Kidney capillary endothelial cell (primary cell): ENCODE measurements at regions not wholly inside any gene's neighbourhood (a gene's known extent, or its start where the extent isn't known, plus 50 kb on each side); places are given as distances from the start of the nearest gene placed in this dataset.
"Not testable (repeated sequence)": the region's sequence is repeated elsewhere in the genome, so short reads cannot be mapped to it uniquely, and the experiment has no call there.

Source experiments
- DNase-seq: peaks from one replicate; pipeline ENCODE4 v3.0.0-alpha.2; 2018; ENCODE audit warnings: low spot score

DNA sequence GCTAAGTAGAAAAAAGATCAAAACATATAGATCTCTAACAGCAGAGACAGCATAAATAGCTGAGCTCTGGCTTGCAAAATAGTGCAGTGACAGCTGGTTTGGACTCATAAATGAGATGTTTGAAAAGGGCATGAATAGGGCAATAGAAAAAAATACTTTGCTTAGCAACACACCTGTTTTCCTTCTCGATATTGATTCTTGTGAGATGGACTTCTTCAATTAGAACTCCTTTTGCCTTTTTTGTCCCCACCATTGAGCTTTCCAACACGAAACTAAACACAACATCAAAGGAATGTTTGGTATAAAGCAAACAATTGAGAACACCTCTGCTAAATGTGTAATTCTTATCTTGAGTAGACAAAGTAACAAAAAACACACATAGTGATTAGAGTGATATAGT lies 726.3 kb downstream of the RAPGEF2 start:
- no peak for DNase-seq

DNA sequence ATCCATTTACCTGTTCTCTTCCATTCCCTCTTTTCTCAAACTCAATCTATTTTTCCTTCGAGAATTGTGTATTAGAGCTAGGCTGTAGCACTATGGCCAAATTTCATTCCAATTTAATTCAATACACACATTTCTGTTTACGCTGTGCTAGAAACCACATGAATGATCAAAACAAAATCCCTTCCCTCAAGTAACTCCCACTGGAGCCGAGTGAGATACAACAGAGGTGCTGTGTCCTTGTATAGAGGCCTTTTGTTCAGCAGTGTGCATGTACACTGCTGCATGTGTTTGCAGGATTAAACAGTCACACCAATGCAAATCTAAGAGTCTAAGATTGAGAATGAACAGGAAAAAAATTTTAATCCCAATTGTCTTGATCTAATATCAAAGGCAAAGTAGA lies 734.2 kb downstream of the RAPGEF2 start:
- no peak for DNase-seq

DNA sequence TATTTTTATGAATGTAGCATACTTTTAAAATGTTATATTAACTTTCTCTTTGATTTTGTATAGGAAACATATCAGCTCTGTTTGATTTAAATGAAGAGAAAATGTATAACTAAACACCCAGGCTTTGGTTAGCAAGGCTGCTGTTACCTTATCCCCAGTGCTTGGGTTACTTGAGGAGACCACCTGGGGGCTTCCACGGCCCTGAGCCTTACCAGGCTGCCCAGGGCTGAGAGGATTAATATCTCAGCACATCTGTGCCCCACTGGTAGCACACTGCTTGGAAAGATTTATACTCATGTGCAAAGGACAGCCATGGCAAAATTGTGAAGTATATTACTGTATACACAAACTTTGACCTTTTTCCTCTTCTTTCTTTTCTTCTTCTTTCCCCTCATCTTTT lies 752.9 kb downstream of the RAPGEF2 start:
- DNase-seq, result no peak

DNA sequence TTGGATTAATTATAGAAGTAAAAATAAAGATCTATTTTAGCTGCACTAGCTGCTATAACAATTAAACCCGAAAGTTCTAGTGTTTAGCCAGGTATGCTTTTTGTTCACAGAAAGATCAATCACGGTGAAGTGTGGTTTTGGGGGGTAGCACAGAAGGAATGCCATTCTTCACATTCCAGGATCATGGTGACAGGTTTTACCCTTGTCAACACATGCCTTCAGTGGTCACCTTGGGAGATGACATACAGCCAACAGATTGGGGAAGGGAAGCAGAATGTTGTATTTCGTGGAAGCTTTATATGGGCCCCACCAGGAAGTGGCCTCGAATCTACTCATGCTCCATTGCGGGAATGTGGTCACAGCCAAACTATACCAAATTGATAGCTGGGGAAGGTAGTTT lies 753.6 kb downstream of the RAPGEF2 start:
- DNase-seq, result no peak

DNA sequence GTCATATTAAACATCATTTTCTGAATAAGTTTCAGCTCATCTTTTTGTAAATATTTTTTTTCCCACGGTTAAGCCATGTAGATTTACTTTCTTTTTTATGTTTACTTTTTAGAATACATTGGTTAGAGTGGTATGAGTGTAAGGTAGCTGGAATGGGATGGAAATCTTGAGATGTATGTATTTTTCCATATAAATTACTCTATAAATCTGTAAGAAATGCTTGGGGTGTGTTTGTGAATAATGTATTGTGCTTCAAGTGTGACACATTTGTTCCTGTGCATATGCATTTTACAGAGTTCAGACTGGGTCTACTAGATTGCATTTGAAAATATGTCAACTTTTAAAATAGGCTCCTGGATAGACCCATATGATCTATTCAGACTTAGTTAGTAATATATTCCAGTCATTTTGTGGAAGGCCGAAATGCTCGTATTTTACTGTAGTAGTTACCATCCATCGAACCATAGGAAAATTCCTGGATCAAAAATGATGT lies 756.8 kb downstream of the RAPGEF2 start:
- no peak for DNase-seq

DNA sequence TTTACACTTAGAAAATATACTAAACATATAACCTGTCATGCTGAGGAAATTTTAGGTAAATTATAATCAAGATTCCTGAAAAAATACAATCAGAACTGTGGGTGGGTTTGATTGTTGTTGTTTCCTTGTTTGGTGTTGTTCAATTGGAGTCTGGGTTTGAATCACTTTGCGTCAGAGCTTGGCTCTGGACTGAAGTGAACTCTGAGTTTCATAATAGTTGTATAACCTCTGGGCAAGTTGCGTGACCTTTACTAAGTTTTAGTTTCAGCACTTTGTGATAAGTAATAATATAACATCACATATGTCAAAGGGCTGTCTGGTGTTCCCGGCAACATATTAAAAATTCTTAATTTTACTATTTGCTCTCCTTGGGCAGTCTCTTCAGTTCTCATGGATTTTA lies 758.1 kb downstream of the RAPGEF2 start:
- no peak for DNase-seq

DNA sequence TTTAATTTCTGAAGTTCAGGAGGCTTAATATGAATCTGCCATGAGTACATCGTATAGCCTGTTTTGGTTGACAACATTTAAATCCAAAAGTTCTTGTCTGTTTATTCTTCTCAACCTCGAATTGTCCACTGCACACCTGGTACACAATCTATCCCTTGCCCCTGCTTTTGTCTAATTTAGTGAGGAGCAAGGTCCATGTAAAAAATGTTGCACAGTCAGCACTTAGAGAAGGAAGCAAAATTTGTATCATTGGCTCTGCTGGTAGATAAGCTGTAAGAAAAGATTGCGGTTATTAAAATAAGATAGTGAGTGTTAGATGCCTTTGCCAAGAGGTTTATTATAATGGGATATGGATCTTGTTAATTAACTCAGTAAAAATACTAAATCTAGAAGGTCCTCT lies 761.5 kb downstream of the RAPGEF2 start:
- no peak for DNase-seq

DNA sequence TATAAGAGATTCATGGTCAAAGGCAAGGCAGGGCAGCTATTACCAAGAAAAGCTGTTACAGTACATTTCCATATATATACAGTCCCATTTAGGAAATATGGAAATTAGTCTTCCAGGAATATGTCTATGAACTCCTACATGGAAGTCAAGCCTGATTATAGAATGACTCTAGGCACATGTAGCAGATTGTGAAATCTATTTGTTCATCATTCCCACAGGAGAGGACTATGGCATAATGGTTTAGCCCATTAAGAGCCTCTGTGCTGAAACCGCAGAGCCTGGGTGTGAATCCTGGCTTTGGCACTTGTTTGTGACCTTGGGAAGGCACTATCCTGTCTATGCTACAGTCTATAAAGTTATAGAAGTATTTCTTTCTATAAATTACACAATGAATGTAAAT lies 764.8 kb downstream of the RAPGEF2 start:
- no peak for DNase-seq

DNA sequence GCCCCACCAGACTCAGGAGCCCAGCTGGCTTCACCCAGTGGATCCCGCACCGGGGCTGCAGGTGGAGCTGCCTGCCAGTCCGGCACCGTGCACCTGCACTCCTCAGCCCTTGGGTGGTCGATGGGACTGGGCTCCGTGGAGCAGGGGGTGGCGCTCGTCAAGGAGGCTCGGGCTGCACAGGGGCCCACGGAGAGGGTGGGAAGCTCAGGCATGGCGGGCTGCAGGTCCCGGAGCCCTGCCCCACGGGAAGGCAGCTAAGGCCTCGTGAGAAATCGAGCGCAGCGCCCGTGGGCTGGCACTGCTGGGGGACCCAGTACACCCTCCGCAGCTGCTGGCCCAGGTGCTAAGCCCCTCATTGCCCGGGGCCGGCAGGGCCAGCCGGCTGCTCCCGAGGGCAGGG lies 766.1 kb downstream of the RAPGEF2 start:
- not testable (repeated sequence) for DNase-seq

DNA sequence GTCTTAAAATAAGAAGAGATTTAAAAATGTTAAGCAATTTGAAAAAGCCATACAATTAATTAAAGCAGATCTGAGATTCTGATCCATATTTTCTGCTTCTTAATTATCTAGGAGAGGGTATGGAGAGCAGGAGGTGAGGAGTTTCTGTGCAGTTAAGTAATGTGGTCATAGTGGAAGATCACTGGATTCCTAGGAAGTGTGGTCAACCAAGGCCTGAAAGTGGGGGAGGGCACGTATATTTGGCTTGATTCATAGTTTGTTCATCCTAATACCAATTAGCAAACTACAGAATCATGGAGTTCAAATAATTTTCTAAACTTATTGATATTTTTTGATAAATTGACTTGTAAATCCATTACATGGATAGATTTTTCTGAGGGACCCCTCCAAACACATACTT lies 768.3 kb downstream of the RAPGEF2 start:
- DNase-seq, result no peak

DNA sequence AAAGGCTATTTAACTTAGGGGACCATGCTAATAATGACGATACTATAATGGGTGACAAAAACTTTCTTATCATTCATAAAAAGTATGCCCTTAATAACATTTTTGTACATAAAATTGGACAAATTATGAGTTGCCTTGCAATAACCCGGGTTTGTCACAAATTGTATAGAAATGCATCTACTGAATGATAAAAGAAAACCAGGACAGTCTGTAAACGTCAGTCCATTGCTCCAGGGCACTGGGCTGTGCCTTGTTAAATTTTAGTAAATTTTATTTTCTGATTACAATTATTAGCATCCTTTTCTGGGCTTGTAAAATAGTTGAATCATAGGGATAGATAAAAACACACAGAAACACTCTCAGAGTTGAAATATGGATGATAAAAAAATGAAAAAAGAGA lies 778.3 kb downstream of the RAPGEF2 start:
- DNase-seq, result no peak

DNA sequence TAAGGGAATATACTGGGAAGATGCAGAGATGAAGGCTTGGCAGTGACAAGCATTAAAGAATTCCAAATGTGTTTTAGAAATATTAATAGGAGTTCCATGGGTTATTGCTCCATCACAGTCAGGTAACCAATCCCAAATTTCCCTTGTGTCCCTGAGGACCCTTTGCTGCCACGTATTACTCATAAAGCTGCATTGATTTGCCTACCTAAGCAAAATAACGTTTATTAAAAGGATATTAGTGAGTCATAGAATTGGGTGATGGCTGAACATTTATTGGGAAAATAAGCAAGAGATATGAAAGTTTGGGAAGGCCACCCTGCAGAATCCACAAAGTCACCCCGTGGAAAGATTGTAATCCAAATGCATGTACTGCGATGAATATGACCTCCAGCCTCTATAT lies 782.1 kb downstream of the RAPGEF2 start:
- no peak for DNase-seq

DNA sequence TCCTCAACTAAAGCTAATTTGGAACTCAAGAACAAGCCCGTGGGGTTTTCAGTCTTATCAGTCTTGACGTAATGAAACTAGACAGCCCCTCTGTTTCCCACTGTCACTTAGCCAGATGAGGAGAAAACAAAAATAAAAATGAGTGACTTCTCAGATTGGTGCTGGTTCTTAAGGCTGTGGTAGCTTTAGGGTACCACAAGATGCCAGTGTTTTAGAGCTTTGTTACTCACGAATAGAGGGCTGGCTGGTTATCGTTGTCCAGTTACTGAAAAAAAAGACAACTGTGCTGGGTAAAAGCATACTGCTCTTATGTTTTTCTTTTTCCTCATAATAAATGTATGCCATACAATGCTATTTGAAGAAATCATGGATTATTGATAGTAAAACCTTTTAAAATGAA lies 796.7 kb downstream of the RAPGEF2 start:
- DNase-seq, result no peak

DNA sequence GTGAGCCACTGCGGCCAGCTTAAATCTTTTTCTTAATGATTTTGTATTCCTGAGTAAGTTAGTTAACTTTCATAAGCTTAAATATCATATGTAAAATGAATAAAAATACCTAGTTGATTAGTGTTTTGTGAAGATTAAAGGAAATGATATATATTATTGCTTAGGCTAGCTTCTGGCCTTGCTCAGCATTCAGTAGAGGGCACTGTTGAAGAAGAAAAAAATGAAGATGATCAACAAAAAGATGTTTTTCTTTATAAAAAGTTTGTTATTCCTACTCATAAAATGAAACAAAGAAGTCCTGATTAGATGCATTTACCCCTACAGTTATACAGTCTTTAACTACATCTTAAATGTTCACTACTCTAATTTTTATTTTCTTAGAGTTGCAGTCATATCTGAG lies 797.7 kb downstream of the RAPGEF2 start:
- DNase-seq, result no peak

DNA sequence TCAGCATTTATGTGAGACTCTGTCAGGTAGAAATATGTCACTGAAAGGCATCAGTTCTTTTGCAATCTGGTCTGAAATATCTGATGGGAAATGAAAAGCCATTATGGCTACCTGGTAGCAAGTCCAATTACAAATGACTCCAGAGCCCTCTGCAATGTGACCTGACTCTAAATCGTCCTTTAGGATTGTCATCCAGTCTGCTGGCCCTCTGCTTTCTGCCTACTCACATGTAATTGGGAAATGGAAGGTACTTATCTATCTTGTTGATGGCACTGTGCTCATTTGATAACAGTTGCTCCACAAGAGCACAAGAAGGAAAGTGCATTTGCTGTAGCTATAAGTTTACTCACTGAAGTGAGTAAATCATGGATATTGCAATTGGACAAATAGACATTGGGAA lies 799.8 kb downstream of the RAPGEF2 start:
- DNase-seq, result no peak

DNA sequence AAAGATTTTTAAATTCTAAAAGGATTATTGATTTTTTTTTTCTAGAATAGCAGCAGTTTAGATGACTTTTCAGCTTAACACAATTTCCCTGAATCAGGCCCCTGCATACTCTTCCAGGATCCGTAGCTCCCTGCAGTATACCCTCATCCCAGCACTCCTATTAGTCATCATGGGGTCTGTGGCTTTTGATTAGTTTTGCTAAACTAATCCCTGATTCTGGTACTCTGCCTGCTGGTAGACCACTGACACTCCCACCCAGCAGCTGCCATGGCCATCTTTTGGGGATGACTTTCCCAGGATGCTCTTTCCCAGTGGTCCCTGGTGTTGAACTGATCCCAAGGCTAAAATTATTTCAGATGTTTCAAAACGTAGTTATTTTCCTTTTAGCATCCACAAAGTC lies 802.0 kb downstream of the RAPGEF2 start:
- DNase-seq, result no peak

DNA sequence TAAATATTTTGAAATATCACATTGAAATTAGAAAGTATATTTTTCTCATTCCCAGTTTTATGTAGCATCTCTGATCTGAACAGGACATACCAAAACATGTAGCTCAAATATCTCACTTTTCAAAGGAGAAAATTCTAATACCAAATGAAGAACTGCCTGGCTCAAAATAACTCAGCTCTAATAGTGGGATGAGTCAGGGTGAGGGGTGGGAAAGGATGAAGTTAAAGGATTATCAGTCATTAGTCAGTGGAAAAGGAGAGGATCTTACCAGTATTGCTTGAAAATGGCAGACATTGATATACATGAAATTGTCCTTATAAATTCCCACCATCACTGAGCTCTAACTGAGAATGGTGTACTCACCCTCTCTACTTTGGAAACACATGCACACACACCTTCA lies 803.2 kb downstream of the RAPGEF2 start:
- no peak for DNase-seq

DNA sequence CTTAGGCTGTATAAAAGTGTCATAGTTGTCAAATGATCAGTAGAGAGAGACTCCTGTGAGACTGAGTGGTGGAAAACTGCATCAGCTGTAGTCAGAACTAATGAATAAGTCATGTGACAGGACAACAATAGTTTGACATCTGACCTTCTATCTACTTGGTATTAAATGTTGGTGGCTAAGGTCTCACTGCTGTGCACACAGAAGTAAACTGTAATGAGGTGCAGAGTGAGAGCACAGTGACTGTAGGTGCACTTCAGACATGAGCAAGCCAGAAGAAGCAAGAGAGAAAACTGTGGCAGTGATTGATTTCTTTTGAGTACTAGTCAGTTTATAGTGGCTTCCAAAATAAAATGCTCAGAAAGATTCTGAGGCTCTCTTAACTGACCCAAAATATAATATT lies 803.6 kb downstream of the RAPGEF2 start:
- no peak for DNase-seq

DNA sequence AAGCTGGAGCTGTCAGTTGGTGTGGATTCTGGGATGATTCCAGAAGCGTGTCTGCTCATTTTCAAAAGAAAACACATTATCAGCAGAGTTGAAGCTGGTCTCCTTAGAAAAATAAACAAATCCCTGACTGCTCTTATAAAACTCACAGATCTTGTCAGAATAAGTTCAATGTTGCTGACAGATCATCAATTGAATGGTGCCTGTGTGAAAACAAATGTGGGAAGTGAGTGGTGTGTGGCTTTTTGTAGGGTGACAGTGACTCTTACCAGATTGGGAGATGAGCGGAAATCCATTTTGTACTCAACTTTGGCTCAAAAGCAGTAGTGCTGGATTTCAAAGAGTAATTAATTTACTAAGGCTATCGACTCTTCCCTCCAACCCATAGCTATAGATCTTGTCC lies 807.8 kb downstream of the RAPGEF2 start:
- DNase-seq, result no peak

DNA sequence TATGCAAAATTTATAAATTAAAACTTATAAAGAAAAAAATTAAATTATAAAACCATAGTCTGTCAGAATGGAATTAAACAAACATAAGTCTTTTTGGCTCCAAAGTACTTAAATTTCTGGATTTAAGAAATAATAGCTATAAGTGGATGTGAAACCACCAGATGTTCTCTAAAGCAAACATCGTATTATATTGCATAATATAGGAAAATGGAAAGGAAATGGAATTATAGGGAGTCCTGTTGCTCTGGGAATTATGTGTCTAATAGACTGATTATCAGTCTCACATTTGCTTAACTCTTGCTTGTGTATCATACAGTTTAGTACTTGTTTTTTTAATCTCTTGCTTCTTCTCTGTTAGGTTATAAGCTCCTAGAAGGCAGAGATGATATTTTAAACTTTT lies 819.2 kb downstream of the RAPGEF2 start:
- DNase-seq, result no peak

DNA sequence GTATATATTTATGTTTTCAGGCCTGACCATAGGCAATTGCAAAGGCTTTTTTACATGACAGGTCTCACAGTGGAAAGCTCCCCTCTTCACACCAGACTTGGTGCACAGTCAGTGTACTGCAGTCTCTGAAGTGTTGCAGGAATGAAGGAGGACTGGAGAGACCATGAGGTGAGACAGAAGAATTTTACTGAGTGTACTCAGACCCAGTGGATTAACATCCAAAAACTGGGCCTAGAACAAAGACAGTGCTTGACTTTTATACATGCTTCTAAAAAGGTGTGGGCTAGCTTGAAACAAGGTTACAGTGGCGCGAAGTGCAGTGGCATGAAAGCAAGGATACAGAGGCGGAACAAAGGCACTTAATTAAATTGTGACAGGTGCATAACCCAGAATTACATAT lies 822.9 kb downstream of the RAPGEF2 start:
- no peak for DNase-seq

DNA sequence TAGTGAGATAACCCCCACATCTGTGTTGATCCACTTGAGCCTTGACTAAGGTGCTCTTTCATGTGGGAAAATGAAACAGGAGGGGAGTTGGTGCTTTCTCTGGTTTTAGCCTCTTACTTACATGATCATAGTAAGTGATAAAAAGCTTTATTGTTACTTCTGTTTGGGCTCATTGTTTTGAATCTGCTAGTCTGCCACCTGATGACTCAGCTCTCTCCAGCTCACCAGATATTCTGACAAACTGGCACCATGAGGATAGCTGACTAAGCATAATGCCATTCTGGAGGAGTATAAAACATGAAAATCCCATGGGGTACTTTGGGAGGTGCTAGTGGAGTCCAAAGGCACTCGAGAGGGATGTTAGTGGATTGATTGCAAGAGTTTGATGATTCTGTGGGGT lies 824.0 kb downstream of the RAPGEF2 start:
- DNase-seq, result no peak

DNA sequence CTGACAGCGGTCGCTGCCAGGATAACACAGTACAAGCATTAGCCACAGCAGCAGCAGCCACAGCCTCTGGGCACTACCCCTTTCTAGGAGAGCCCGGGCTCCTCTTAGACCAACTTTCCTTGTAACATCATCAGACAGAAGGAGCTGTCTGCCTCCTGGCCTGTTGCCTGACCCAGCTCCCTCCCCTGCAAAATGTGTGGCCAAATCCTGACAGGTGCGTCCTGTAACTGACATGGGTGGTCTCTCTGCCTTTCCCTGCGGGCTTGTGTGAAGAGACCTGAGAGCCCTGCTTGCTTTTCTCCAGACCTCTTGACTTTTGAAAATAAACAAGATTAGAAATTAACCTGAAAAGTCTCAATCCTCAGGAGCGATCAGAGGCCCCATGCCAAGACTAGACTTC lies 824.9 kb downstream of the RAPGEF2 start:
- no peak for DNase-seq

DNA sequence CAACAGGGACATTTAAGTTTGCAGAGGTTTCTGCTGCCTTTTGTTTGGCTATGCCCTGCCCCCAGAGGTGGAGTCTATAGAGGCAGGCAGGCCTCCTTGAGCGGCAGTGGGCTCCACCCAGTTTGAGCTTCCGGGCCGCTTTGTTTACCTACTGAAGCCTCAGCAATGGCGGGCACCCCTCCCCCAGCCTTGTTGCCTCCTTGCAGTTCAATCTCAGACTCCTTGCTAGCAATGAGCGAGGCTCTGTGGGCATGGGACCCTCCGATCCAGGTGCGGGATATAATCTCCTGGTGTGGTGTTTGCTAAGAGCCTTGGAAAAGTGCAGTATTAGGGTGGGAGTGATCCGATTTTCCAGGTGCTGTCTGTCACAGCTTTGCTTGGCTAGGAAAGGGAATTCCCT lies 831.7 kb downstream of the RAPGEF2 start:
- not testable (repeated sequence) for DNase-seq

DNA sequence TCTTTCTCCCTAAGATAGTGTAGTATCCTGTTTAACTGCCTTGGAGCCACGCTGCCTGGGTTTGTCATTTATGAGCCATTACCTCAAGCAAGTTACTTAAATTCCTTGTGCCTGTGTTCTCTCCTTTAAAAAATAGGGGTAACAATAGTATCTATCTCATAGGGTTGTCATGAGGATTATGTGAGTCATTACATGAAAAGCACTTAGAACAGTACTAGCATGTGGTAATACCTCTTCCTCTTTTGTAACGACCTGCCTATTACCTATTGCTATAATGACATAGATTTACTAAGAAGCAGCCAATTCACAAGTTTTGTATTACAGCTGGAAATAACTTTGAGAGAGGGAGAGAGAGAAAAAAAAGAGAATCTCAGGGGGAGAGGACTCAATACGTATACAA lies 834.7 kb downstream of the RAPGEF2 start:
- DNase-seq, result no peak
